Inferior parietal cortex (tissue), 1 donor: ENCODE measurements at regions not wholly inside any gene's neighbourhood (a gene's known extent, or its start where the extent isn't known, plus 50 kb on each side); places are given as distances from the start of the nearest gene placed in this dataset.

ENCODE experiments used
- DNase-seq: peaks from one replicate; pipeline ENCODE4 v3.0.0-alpha.2; 2016; ENCODE audit errors: extremely low spot score

- DNase-seq: no peak
Observed at GRCh38 chr16:82497139-82497538, 129.6 kb upstream of the CDH13 start.

GRCh38 chr16:82488460-82488859 is 138.3 kb upstream of the CDH13 start:
- no peak for DNase-seq

GRCh38 chr16:82481455-82481854 is 145.3 kb upstream of the CDH13 start:
- DNase-seq: no peak

GRCh38 chr16:82476786-82477185 is 150.0 kb upstream of the CDH13 start:
- no peak for DNase-seq

GRCh38 chr16:82470620-82471152 is 156.1 kb upstream of the CDH13 start:
- no peak for DNase-seq

GRCh38 chr16:82470016-82470415 is 156.8 kb upstream of the CDH13 start:
- no peak for DNase-seq

- no peak for DNase-seq
Observed at GRCh38 chr16:82464187-82464586, 162.6 kb upstream of the CDH13 start.

- DNase-seq: no peak
Observed at GRCh38 chr16:82460766-82461165, 166.0 kb upstream of the CDH13 start.

- no peak for DNase-seq
Observed at GRCh38 chr16:82459580-82460256, 167.1 kb upstream of the CDH13 start.

- DNase-seq: peak; percentile 69
Observed at GRCh38 chr16:82456683-82457082, 170.1 kb upstream of the CDH13 start.

- no peak for DNase-seq
Observed at GRCh38 chr16:82454566-82454965, 172.2 kb upstream of the CDH13 start.

- DNase-seq: no peak
Observed at GRCh38 chr16:82454152-82454551, 172.6 kb upstream of the CDH13 start.

- DNase-seq: no peak
Observed at GRCh38 chr16:82452004-82452756, 174.6 kb upstream of the CDH13 start.

- no peak for DNase-seq
Observed at GRCh38 chr16:82451449-82451848, 175.3 kb upstream of the CDH13 start.

- no peak for DNase-seq
Observed at GRCh38 chr16:82440336-82440735, 186.4 kb upstream of the CDH13 start.

- DNase-seq: no peak
Observed at GRCh38 chr16:82439678-82440293, 187.0 kb upstream of the CDH13 start.

- DNase-seq: no peak
Observed at GRCh38 chr16:82433042-82433441, 193.7 kb upstream of the CDH13 start.

GRCh38 chr16:82432261-82432660 is 194.5 kb upstream of the CDH13 start:
- peak; percentile 35 for DNase-seq

- DNase-seq: no peak
Observed at GRCh38 chr16:82425661-82426060, 201.1 kb upstream of the CDH13 start.

GRCh38 chr16:82421851-82422250 is 204.9 kb upstream of the CDH13 start:
- DNase-seq: no peak

GRCh38 chr16:82419332-82419731 is 207.4 kb upstream of the CDH13 start:
- no peak for DNase-seq

GRCh38 chr16:82414476-82414875 is 212.3 kb upstream of the CDH13 start:
- no peak for DNase-seq

GRCh38 chr16:82412770-82413169 is 214.0 kb upstream of the CDH13 start:
- no peak for DNase-seq
